NB4 (cell line): ENCODE measurements at regions not wholly inside any gene's neighbourhood (a gene's known extent, or its start where the extent isn't known, plus 50 kb on each side); places are given as distances from the start of the nearest gene placed in this dataset.

Experiments used
- DNase-seq: peaks from one replicate; pipeline ENCODE4 v3.0.0; 2010; ENCODE audit warnings: low read depth
- H3K4me3 ChIP-seq: one replicate; pipeline ENCODE4 v1.5.1; 2011; ENCODE audit warnings: mild to moderate bottlenecking, low read depth, low read length, moderate library complexity
- MAX ChIP-seq: IDR thresholded peaks from 2 replicates; pipeline ENCODE4 v1.6.1; 2011; ENCODE audit warnings: low read depth, low read length
- MYC ChIP-seq: IDR thresholded peaks from 2 replicates; pipeline ENCODE4 v1.6.1; 2011; ENCODE audit warnings: low read depth, low read length
- POLR2A ChIP-seq: IDR thresholded peaks from 2 replicates; pipeline ENCODE4 v1.6.1; 2011; ENCODE audit warnings: mild to moderate bottlenecking; ENCODE audit not compliant: insufficient read length; ENCODE audit errors: extremely low read depth
- TF ChIP-seq, protein P1 (sequence below): IDR thresholded peaks from one replicate; pipeline ENCODE4 v1.5.1; 2012; ENCODE audit warnings: low read depth, low read length

- DNase-seq: no peak
- H3K4me3 ChIP-seq: no peak overlapping the region
- TF ChIP-seq, protein P1, sequence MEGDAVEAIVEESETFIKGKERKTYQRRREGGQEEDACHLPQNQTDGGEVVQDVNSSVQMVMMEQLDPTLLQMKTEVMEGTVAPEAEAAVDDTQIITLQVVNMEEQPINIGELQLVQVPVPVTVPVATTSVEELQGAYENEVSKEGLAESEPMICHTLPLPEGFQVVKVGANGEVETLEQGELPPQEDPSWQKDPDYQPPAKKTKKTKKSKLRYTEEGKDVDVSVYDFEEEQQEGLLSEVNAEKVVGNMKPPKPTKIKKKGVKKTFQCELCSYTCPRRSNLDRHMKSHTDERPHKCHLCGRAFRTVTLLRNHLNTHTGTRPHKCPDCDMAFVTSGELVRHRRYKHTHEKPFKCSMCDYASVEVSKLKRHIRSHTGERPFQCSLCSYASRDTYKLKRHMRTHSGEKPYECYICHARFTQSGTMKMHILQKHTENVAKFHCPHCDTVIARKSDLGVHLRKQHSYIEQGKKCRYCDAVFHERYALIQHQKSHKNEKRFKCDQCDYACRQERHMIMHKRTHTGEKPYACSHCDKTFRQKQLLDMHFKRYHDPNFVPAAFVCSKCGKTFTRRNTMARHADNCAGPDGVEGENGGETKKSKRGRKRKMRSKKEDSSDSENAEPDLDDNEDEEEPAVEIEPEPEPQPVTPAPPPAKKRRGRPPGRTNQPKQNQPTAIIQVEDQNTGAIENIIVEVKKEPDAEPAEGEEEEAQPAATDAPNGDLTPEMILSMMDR: no peak
- TF ChIP-seq POLR2A (no peak), MAX (no peak), MYC (no peak)
Measured at GRCh38 chr12:113684053-113684907, 212.6 kb upstream of the LHX5 start.

GRCh38 chr12:113683574-113683973 lies 211.9 kb upstream of the LHX5 start:
- TF ChIP-seq MYC: no peak
- TF ChIP-seq, protein P1: no peak
- TF ChIP-seq MAX: no peak
- TF ChIP-seq POLR2A: no peak
- DNase-seq: no peak
- H3K4me3 ChIP-seq: no peak overlapping the region

GRCh38 chr12:113680868-113681267 lies 209.2 kb upstream of the LHX5 start:
- TF ChIP-seq, protein P1: no peak
- TF ChIP-seq MYC (no peak), POLR2A (no peak), MAX (no peak)
- no peak overlapping the region for H3K4me3 ChIP-seq
- DNase-seq: no peak

DNA sequence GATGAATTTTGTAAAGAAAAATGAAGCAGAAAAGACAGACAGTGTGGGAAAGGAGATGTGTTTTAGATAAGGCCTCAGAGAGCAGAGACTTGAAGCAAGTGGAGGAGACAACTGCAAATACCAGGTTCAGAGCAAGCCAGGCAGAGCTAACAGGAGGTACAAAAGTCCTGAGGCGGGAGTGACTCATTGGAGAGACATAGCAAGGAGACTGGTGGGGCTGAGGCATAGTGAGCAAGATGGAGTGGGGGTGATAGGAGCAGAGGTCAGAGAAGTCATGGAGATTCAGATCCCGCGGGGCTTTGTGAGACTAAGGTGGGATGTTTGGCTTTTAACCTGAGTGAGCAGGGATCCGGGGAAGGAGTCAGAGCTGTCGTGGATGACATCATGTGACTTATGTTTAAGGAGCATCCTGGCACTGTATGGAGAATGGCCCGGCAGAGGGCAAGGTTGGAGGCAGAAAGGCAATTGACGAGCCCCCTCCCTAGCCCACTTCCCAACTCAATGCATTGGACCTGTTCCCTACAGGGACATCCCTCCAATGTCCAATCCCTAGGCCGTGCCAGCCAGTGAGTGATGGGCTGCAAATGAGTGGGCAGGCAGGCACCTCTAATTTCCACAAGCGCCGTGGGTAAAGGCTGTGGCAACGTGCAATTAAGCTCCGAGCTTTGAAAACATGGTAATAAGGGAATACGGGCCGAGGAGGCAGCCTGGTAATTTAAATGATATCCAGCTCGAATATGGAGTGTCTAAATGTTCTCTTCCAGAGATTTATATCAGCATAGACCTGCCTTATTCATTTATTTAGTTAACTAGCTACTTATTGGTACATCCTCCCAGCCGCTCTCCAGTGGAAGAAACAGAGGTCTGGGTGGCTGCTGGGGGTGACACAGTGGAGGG lies 206.8 kb upstream of the LHX5 start:
- TF ChIP-seq POLR2A (no peak), MYC (no peak), MAX (no peak)
- TF ChIP-seq, protein P1: no peak
- no peak for DNase-seq
- no peak overlapping the region for H3K4me3 ChIP-seq

DNA sequence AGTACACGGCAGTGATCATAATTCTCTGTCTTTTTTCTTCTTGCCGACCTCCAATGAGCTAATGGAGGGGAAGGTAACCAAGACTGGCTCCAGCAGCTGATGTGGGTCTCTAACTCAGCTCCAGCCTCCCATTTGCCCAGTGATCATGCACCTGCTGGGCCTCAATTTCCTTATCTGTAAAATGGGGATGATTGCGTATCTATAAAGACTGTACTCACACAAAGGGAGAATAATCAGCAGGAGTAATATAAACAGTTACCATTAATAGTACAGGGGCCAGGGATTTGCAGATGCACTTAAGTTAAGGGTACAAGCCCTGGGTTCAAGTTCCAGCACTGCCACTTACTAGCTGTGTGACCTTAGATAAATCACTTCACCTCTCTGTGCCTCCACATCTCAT lies 204.9 kb upstream of the LHX5 start:
- TF ChIP-seq, protein P1: no peak
- no peak for DNase-seq
- no peak overlapping the region for H3K4me3 ChIP-seq
